H9 (cell line): ENCODE measurements at regions not wholly inside any gene's neighbourhood (a gene's known extent, or its start where the extent isn't known, plus 50 kb on each side); places are given as distances from the start of the nearest gene placed in this dataset.

Experiments used
- DNase-seq: peaks from one replicate; pipeline ENCODE4 v3.0.0-alpha.2; 2017
- H2AFZ ChIP-seq: one replicate; pipeline ENCODE4 v1.6.1; 2013; ENCODE audit warnings: mild to moderate bottlenecking, low read length, control low read depth, moderate library complexity
- H2AK5ac ChIP-seq: 2 replicates; pipeline ENCODE4 v1.6.1; 2013; ENCODE audit warnings: low read length, control low read depth, mixed read lengths; ENCODE audit not compliant: insufficient read length
- H2BK120ac ChIP-seq: one replicate; pipeline ENCODE4 v1.6.1; 2013; ENCODE audit warnings: low read depth, mild to moderate bottlenecking, low read length, control low read depth, inconsistent platforms; ENCODE audit not compliant: poor library complexity, severe bottlenecking
- H2BK12ac ChIP-seq: 2 replicates; pipeline ENCODE4 v1.6.1; 2013; ENCODE audit warnings: low read length, control low read depth, mixed read lengths, low read depth; ENCODE audit not compliant: insufficient read length
- H2BK15ac ChIP-seq: 2 replicates; pipeline ENCODE4 v1.6.1; 2013; ENCODE audit warnings: low read depth, low read length, control low read depth
- H2BK20ac ChIP-seq: one replicate; pipeline ENCODE4 v1.6.1; 2013; ENCODE audit warnings: low read depth, mild to moderate bottlenecking, low read length, control low read depth, inconsistent platforms; ENCODE audit not compliant: poor library complexity, severe bottlenecking
- H2BK5ac ChIP-seq: 2 replicates; pipeline ENCODE4 v1.6.1; 2013; ENCODE audit warnings: low read length, control low read depth, mixed read lengths; ENCODE audit not compliant: insufficient read length
- H3K14ac ChIP-seq: 2 replicates; pipeline ENCODE4 v1.6.1; 2013; ENCODE audit warnings: low read length, control low read depth; ENCODE audit not compliant: insufficient read depth
- H3K18ac ChIP-seq: 2 replicates; pipeline ENCODE4 v1.6.1; 2013; ENCODE audit warnings: low read depth, mild to moderate bottlenecking, mixed read lengths, low read length, control low read depth; ENCODE audit not compliant: insufficient read length
- H3K23ac ChIP-seq: 2 replicates; pipeline ENCODE4 v1.6.1; 2013; ENCODE audit warnings: low read length, control low read depth, mixed read lengths, low read depth; ENCODE audit not compliant: insufficient read length
- H3K23me2 ChIP-seq: 2 replicates; pipeline ENCODE4 v1.6.1; 2013; ENCODE audit warnings: low read depth, mild to moderate bottlenecking, mixed read lengths, low read length, control low read depth; ENCODE audit not compliant: insufficient read length, poor library complexity, severe bottlenecking
- H3K27ac ChIP-seq: 2 replicates; pipeline ENCODE4 v1.5.1; 2013; ENCODE audit warnings: low read length, control low read depth, mixed read lengths, low read depth; ENCODE audit not compliant: insufficient read length
- H3K27me3 ChIP-seq: 2 replicates; pipeline ENCODE4 v1.6.1; 2013; ENCODE audit warnings: low read length, control low read depth, inconsistent platforms; ENCODE audit not compliant: insufficient read depth
- H3K4ac ChIP-seq: 2 replicates; pipeline ENCODE4 v1.6.1; 2013; ENCODE audit warnings: low read depth, mild to moderate bottlenecking, control low read depth, inconsistent platforms, low read length, moderate library complexity
- H3K4me1 ChIP-seq: 2 replicates; pipeline ENCODE4 v1.6.1; 2013; ENCODE audit warnings: low read length, control low read depth, inconsistent platforms; ENCODE audit not compliant: insufficient read depth
- H3K4me2 ChIP-seq: 2 replicates; pipeline ENCODE4 v1.6.1; 2013; ENCODE audit warnings: low read length, control low read depth, mixed read lengths; ENCODE audit not compliant: insufficient read length, insufficient read depth
- H3K56ac ChIP-seq: 2 replicates; pipeline ENCODE4 v1.6.1; 2013; ENCODE audit warnings: low read depth, mild to moderate bottlenecking, mixed read lengths, low read length, control low read depth; ENCODE audit not compliant: insufficient read length
- H3K79me1 ChIP-seq: 2 replicates; pipeline ENCODE4 v1.6.1; 2013; ENCODE audit warnings: low read depth, mild to moderate bottlenecking, moderate library complexity, low read length, control low read depth, inconsistent platforms; ENCODE audit not compliant: insufficient read depth, poor library complexity, severe bottlenecking
- H3K79me2 ChIP-seq: 2 replicates; pipeline ENCODE4 v1.6.1; 2013; ENCODE audit warnings: low read length, control low read depth, inconsistent platforms; ENCODE audit not compliant: insufficient read depth
- H3K9ac ChIP-seq: 2 replicates; pipeline ENCODE4 v1.6.1; 2013; ENCODE audit warnings: low read length, control low read depth, mixed read lengths; ENCODE audit not compliant: insufficient read length; ENCODE audit errors: extremely low read depth
- H3K9me3 ChIP-seq: one replicate; pipeline ENCODE4 v1.6.1; 2013; ENCODE audit warnings: low read depth, low read length, inconsistent platforms; ENCODE audit not compliant: control insufficient read depth
- H3T11ph ChIP-seq: one replicate; pipeline ENCODE4 v1.6.1; 2013; ENCODE audit warnings: mild to moderate bottlenecking, low read length, control low read depth, inconsistent platforms
- H4K20me1 ChIP-seq: one replicate; pipeline ENCODE4 v1.6.1; 2013; ENCODE audit not compliant: control insufficient read depth, insufficient read length, insufficient read depth
- H4K5ac ChIP-seq: 2 replicates; pipeline ENCODE4 v1.6.1; 2013; ENCODE audit warnings: low read depth, mild to moderate bottlenecking, mixed read lengths, low read length, control low read depth; ENCODE audit not compliant: insufficient read length
- H4K8ac ChIP-seq: replicated peaks from 2 replicates; pipeline ENCODE4 v1.6.1; 2013; ENCODE audit warnings: low read length, control low read depth, mixed read lengths, low read depth; ENCODE audit not compliant: insufficient read length
- H4K91ac ChIP-seq: 2 replicates; pipeline ENCODE4 v1.6.1; 2013; ENCODE audit warnings: low read depth, mild to moderate bottlenecking, moderate library complexity, mixed read lengths, low read length, control low read depth; ENCODE audit not compliant: insufficient read length
- H3K27ac Mint-ChIP-seq, 3 experiments: 2 replicates in 2 of 3; 3 replicates in 1 of 3; pipeline ENCODE4 v1.8.0; 2020 to 2021; ENCODE audit warnings: mixed read lengths in 3 of 3, mild to moderate bottlenecking in 1 of 3, moderate library complexity in 1 of 3
- H3K27me3 Mint-ChIP-seq: 2 replicates; pipeline ENCODE4 v1.8.0; 2021; ENCODE audit warnings: low read depth, mild to moderate bottlenecking, moderate library complexity, mixed read lengths
- H3K36me3 Mint-ChIP-seq, 3 experiments: 2 replicates in 2 of 3; 3 replicates in 1 of 3; pipeline ENCODE4 v1.8.0; 2020 to 2021; ENCODE audit warnings: low read depth in 3 of 3, mixed read lengths in 3 of 3; ENCODE audit not compliant: insufficient read depth in 1 of 3
- H3K4me1 Mint-ChIP-seq, 2 experiments: 2 replicates each; pipeline ENCODE4 v1.8.0; 2020; ENCODE audit warnings: mixed read lengths in 2 of 2
- H3K4me3 Mint-ChIP-seq, 2 experiments: 2 replicates in 1 of 2; 3 replicates in 1 of 2; pipeline ENCODE4 v1.8.0; 2020 to 2021; ENCODE audit warnings: mild to moderate bottlenecking in 2 of 2, mixed read lengths in 2 of 2, moderate library complexity in 1 of 2
- H3K9me3 Mint-ChIP-seq, 2 experiments: 2 replicates in 1 of 2; 3 replicates in 1 of 2; pipeline ENCODE4 v1.8.0; 2020; ENCODE audit warnings: mild to moderate bottlenecking in 2 of 2, mixed read lengths in 2 of 2, moderate library complexity in 1 of 2
- WGBS: extraction: QIAGEN DNeasy Blood & Tissue Kit; methylation state at CpG from one replicate; pipeline ENCODE4 v1.1.7; 2013; ENCODE audit warnings: missing lambda C conversion rate, low lambda C conversion rate, mixed read lengths; ENCODE audit not compliant: insufficient read length; ENCODE audit errors: extremely low coverage; 5-methylcytosine and 5-hydroxymethylcytosine counted together
- TF ChIP-seq, protein P1 (sequence below): fragments of 200-600 bp; sonication (generic); conservative IDR thresholded peaks from 3 replicates; pipeline ENCODE4 v1.8.0; 2021; ENCODE audit warnings: antibody characterized with exemption, mild to moderate bottlenecking

- Mint-ChIP-seq H3K27ac (no peak overlapping the region), H3K9me3 (peaks cover 13 to 16% of the 10 kb centered on the region in 2 experiments), H3K4me1 (peaks cover 7% of the 10 kb centered on the region in 2 experiments), H3K36me3 (peaks cover 4 to 12% (median 7%) of the 10 kb centered on the region in 3 experiments; a peak in 6 of 7 replicates), H3K4me3 (no peak overlapping the region), H3K27me3 (peaks cover 6% of the 10 kb centered on the region)
- Histone ChIP-seq H3K14ac (no peak overlapping the region), H3K4me2 (no peak overlapping the region), H3K79me2 (no peaks in the 10 kb centered on the region), H2AK5ac (no peak overlapping the region), H2BK12ac (no peak overlapping the region), H3K4me1 (no peaks in the 10 kb centered on the region), H3T11ph (no peak overlapping the region), H2AFZ (no peak overlapping the region), H3K27me3 (no peaks in the 10 kb centered on the region), H3K18ac (no peak overlapping the region), H4K91ac (no peak overlapping the region), H4K8ac (no peak overlapping the region), H3K27ac (no peak overlapping the region), H2BK5ac (no peak overlapping the region), H3K79me1 (no peaks in the 10 kb centered on the region), H4K20me1 (no peaks in the 10 kb centered on the region), H3K4ac (no peak overlapping the region), H3K23me2 (no peaks in the 10 kb centered on the region), H3K56ac (no peak overlapping the region), H2BK120ac (no peak overlapping the region), H2BK20ac (no peak overlapping the region), H3K9me3 (peaks cover 4% of the 10 kb centered on the region), H4K5ac (no peak overlapping the region), H3K9ac (no peak overlapping the region), H2BK15ac (no peak overlapping the region), H3K23ac (no peak overlapping the region)
- no CpG with 5 or more reads among the region's 2 CpGs for WGBS
- TF ChIP-seq, protein P1, sequence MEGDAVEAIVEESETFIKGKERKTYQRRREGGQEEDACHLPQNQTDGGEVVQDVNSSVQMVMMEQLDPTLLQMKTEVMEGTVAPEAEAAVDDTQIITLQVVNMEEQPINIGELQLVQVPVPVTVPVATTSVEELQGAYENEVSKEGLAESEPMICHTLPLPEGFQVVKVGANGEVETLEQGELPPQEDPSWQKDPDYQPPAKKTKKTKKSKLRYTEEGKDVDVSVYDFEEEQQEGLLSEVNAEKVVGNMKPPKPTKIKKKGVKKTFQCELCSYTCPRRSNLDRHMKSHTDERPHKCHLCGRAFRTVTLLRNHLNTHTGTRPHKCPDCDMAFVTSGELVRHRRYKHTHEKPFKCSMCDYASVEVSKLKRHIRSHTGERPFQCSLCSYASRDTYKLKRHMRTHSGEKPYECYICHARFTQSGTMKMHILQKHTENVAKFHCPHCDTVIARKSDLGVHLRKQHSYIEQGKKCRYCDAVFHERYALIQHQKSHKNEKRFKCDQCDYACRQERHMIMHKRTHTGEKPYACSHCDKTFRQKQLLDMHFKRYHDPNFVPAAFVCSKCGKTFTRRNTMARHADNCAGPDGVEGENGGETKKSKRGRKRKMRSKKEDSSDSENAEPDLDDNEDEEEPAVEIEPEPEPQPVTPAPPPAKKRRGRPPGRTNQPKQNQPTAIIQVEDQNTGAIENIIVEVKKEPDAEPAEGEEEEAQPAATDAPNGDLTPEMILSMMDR, result no peak
- DNase-seq, result no peak
These were observed 192.0 kb upstream of the RALGAPA2 start for GRCh38 chr20:20904501-20904831.
